ENCODE measurements at regions not wholly inside any gene's neighbourhood (a gene's known extent, or its start where the extent isn't known, plus 50 kb on each side); places are given as distances from the start of the nearest gene placed in this dataset.
"Not testable (repeated sequence)": the region's sequence is repeated elsewhere in the genome, so short reads cannot be mapped to it uniquely, and the experiment has no call there.

- not testable (repeated sequence) for DNase-seq; H3K27ac Mint-ChIP-seq; H3K4me1 Mint-ChIP-seq; H3K27me3 Mint-ChIP-seq; H3K4me3 Mint-ChIP-seq; H3K9me3 Mint-ChIP-seq; H3K36me3 Mint-ChIP-seq; ATAC-seq (ENCODE audit: low read depth in 2 of 2)
Measured at GRCh38 chr5:20825951-20826350, 838.0 kb upstream of the CDH18 start.

- not testable (repeated sequence) for H3K4me1 Mint-ChIP-seq; ATAC-seq (ENCODE audit: low read depth in 2 of 2); H3K27me3 Mint-ChIP-seq; H3K27ac Mint-ChIP-seq; H3K4me3 Mint-ChIP-seq; DNase-seq; H3K36me3 Mint-ChIP-seq
- peaks cover 0 to 11% (median 6%) of the 10 kb centered on the region in 7 donors for H3K9me3 Mint-ChIP-seq
Measured at GRCh38 chr5:20797216-20797615, 809.2 kb upstream of the CDH18 start.

GRCh38 chr5:20784755-20785154, 796.8 kb upstream of the CDH18 start:
- not testable (repeated sequence) for H3K4me1 Mint-ChIP-seq; H3K4me3 Mint-ChIP-seq; H3K27me3 Mint-ChIP-seq; H3K9me3 Mint-ChIP-seq; H3K36me3 Mint-ChIP-seq; DNase-seq; H3K27ac Mint-ChIP-seq; ATAC-seq (ENCODE audit: low read depth in 2 of 2)

- not testable (repeated sequence) for ATAC-seq (ENCODE audit: low read depth in 2 of 2); H3K27me3 Mint-ChIP-seq; H3K27ac Mint-ChIP-seq
Measured at GRCh38 chr5:20783484-20783883, 795.5 kb upstream of the CDH18 start.

GRCh38 chr5:20771338-20771737, 783.3 kb upstream of the CDH18 start:
- H3K27me3 Mint-ChIP-seq, H3K4me3 Mint-ChIP-seq: not testable (repeated sequence)

More at GRCh38 chr5:20783484-20783883, 795.5 kb upstream of the CDH18 start:
- H3K36me3 Mint-ChIP-seq, H3K4me3 Mint-ChIP-seq, DNase-seq, H3K4me1 Mint-ChIP-seq, H3K9me3 Mint-ChIP-seq: not testable (repeated sequence)

GRCh38 chr5:20765074-20765473, 777.1 kb upstream of the CDH18 start:
- not testable (repeated sequence) for DNase-seq; H3K4me1 Mint-ChIP-seq; H3K9me3 Mint-ChIP-seq; H3K4me3 Mint-ChIP-seq; H3K27me3 Mint-ChIP-seq; H3K27ac Mint-ChIP-seq; H3K36me3 Mint-ChIP-seq; ATAC-seq (ENCODE audit: low read depth in 2 of 2)

More at GRCh38 chr5:20771338-20771737, 783.3 kb upstream of the CDH18 start:
- H3K4me1 Mint-ChIP-seq; H3K36me3 Mint-ChIP-seq; H3K9me3 Mint-ChIP-seq; ATAC-seq (ENCODE audit: low read depth in 2 of 2); H3K27ac Mint-ChIP-seq; DNase-seq: not testable (repeated sequence)

- not testable (repeated sequence) for H3K27me3 Mint-ChIP-seq; H3K4me3 Mint-ChIP-seq; ATAC-seq (ENCODE audit: low read depth in 2 of 2); H3K9me3 Mint-ChIP-seq; H3K27ac Mint-ChIP-seq; DNase-seq; H3K4me1 Mint-ChIP-seq; H3K36me3 Mint-ChIP-seq
Measured at GRCh38 chr5:20759459-20759858, 771.5 kb upstream of the CDH18 start.

- not testable (repeated sequence) for H3K36me3 Mint-ChIP-seq; H3K27me3 Mint-ChIP-seq; H3K27ac Mint-ChIP-seq; H3K4me1 Mint-ChIP-seq; DNase-seq; H3K9me3 Mint-ChIP-seq; H3K4me3 Mint-ChIP-seq; ATAC-seq (ENCODE audit: low read depth in 2 of 2)
Measured at GRCh38 chr5:20752179-20752578, 764.2 kb upstream of the CDH18 start.

- H3K9me3 Mint-ChIP-seq; H3K27me3 Mint-ChIP-seq; H3K4me1 Mint-ChIP-seq; H3K36me3 Mint-ChIP-seq; H3K4me3 Mint-ChIP-seq; ATAC-seq (ENCODE audit: low read depth in 2 of 2); DNase-seq; H3K27ac Mint-ChIP-seq: not testable (repeated sequence)
Measured at GRCh38 chr5:20735715-20736114, 747.7 kb upstream of the CDH18 start.

GRCh38 chr5:20732223-20732622, 744.2 kb upstream of the CDH18 start:
- H3K36me3 Mint-ChIP-seq; H3K4me1 Mint-ChIP-seq; H3K9me3 Mint-ChIP-seq; H3K27me3 Mint-ChIP-seq; H3K4me3 Mint-ChIP-seq; ATAC-seq (ENCODE audit: low read depth in 2 of 2); H3K27ac Mint-ChIP-seq; DNase-seq: not testable (repeated sequence)

GRCh38 chr5:20721286-20721685, 733.3 kb upstream of the CDH18 start:
- not testable (repeated sequence) for H3K4me3 Mint-ChIP-seq; H3K36me3 Mint-ChIP-seq; H3K27ac Mint-ChIP-seq; H3K27me3 Mint-ChIP-seq; H3K4me1 Mint-ChIP-seq; H3K9me3 Mint-ChIP-seq; DNase-seq; ATAC-seq (ENCODE audit: low read depth in 2 of 2)

- H3K27ac Mint-ChIP-seq; H3K9me3 Mint-ChIP-seq; H3K27me3 Mint-ChIP-seq; H3K36me3 Mint-ChIP-seq; ATAC-seq (ENCODE audit: low read depth in 2 of 2); H3K4me1 Mint-ChIP-seq; H3K4me3 Mint-ChIP-seq; DNase-seq: not testable (repeated sequence)
Measured at GRCh38 chr5:20711520-20712155, 723.6 kb upstream of the CDH18 start.

GRCh38 chr5:20707634-20708033, 719.6 kb upstream of the CDH18 start:
- H3K36me3 Mint-ChIP-seq; DNase-seq; H3K4me3 Mint-ChIP-seq; H3K4me1 Mint-ChIP-seq; H3K9me3 Mint-ChIP-seq; ATAC-seq (ENCODE audit: low read depth in 2 of 2); H3K27me3 Mint-ChIP-seq; H3K27ac Mint-ChIP-seq: not testable (repeated sequence)

- H3K27ac Mint-ChIP-seq = no peak overlapping the region
- ATAC-seq (ENCODE audit: low read depth in 2 of 2) (no peak), DNase-seq (no peak)
- peaks cover 0 to 6% (median 0%) of the 10 kb centered on the region in 7 donors for H3K9me3 Mint-ChIP-seq
- H3K27me3 Mint-ChIP-seq = no peaks in the 10 kb centered on the region
- H3K4me3 Mint-ChIP-seq = no peak overlapping the region
- H3K4me1 Mint-ChIP-seq = no peaks in the 10 kb centered on the region
- H3K36me3 Mint-ChIP-seq = no peaks in the 10 kb centered on the region
Measured at GRCh38 chr5:20694121-20694520, 706.1 kb upstream of the CDH18 start.

GRCh38 chr5:20692913-20693312, 704.9 kb upstream of the CDH18 start:
- Mint-ChIP-seq H3K27me3 (no peaks in the 10 kb centered on the region), H3K27ac (no peak overlapping the region), H3K4me1 (no peaks in the 10 kb centered on the region), H3K4me3 (no peak overlapping the region), H3K9me3 (peaks cover 0 to 6% (median 0%) of the 10 kb centered on the region in 7 donors), H3K36me3 (no peaks in the 10 kb centered on the region)
- no peak for DNase-seq
- ATAC-seq (ENCODE audit: low read depth in 2 of 2) = no peak

All from naive B cell (primary cell).